ENCODE measurements at regions not wholly inside any gene's neighbourhood (a gene's known extent, or its start where the extent isn't known, plus 50 kb on each side); places are given as distances from the start of the nearest gene placed in this dataset.
"Not testable (repeated sequence)": the region's sequence is repeated elsewhere in the genome, so short reads cannot be mapped to it uniquely, and the experiment has no call there.

DNA sequence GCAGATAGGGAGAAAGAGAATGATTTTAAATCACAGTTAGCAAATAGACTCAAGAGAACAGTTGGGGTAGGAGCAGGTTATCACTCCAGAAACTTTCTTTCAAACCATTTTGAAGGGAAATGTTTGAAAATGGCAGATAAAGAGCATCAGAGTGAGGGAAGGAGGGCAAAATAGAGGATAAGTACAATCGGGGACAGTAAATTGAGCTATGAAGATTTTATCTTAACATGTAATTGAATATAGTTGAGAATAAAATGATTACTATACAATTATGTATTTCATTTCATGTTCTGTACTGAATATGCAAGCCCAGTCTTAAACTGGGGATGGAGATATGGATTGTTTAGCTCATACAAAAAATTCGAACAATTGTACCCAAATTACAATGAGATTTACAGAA, 54.0 kb downstream of the MAP10 start:
- no peak for DNase-seq (ENCODE audit: low spot score)

- DNase-seq (ENCODE audit: low spot score), result no peak
Measured at GRCh38 chr1:232861107-232861506, 55.9 kb downstream of the MAP10 start.

DNA sequence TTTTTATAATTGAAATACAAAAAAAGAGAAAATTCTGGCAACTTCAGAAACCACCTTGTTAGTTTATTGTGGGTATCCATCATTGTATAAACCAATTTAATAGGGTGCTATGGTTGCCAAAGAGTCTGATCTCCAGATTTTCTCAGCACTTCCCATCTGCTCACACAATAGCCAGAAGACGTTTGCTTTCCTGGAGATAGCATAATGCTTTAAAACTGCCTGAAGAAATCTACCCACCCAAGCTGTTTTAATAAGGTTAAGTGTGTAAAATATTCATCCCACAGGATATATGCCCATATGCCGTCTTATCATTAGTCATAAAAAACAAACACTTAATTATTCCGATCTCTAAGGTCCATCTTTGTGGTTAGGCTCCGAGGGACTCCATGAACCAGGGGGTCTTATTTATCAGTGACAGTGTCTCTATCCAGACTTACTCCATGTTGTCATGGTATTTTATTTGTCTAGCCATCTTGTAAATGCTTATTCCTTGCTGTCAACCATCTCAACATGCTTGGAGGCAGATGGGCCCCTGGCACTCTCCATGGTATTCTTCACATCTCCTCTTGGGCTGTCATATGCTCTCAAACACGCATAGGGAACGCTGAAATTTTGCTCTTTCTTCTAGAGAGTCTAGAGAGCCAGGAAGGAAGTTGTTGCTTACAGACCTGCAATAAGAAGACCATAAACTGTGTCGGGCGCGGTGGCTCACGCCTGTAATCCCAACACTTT, 58.5 kb downstream of the MAP10 start:
- DNase-seq (ENCODE audit: low spot score), result no peak

DNA sequence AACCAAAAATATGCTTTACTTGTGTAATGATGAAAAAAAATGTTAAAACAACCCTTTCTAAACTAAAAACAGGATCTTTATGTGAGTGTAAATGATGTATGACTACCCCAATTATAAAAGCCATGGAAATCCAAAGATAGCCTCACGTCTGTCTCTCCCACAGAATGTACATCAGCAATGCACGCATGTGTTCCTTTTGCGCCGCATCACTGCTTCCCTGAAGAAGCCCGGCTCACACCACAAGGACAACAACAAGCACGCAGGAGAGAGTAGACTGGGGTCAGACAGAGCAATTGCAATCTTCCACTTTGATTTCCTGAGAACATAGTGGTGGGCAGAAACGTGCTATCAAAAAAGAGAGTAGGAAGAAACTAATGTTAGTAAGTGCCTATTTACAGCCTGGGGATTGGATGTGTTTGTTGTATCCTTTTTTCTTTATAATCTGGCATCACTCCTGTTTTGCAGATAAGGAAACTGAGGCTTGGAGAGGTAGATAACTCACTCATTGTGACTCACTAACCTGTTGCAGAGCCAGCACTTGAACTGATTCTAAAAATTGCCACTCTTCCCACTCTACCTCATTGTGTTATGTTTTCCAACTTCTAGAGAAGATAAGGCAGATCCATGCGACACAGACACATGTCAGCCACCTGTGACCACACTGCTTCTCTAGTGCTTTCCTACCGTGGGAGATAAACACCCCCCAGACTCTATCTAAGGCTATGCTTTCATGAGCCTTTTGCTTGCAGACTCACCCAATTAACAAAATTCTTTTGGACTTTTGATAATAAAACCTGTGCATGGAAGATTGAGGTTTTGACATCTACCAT, 60.1 kb downstream of the MAP10 start:
- no peak for DNase-seq (ENCODE audit: low spot score)

DNA sequence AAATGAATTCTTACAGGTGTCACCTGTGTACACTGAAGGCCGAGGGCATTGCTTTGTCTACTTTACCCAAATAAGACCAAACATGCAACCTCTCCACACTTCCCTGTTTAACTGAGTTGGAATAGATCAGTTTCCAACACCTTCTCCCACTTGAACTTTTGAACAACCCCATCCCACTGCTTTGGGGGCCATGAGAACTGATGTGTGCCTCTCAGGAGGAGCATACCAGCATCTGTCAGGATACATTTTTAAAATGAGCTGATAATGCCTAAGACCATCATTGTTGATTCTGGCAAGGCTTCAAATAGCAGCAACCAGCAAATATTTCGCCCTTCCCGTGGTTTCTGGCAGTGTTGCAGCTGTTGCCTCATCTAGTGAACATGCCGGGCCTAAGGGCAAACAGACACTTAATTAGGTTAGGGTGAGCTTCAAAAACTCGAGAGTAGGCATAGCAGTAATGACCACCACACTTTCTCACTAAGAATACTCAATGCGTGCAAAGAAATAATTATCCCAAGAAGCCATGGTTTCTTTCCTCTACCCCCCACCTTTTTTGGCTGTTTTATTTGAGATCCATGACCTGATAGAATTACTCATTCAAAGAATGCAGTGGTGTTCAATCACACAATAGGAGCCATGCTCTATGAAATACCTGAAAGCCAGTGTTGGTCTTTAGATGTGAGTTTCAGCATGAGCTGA, 63.7 kb downstream of the MAP10 start:
- peak; percentile 67 for DNase-seq (ENCODE audit: low spot score)

GRCh38 chr1:232871291-232871969, 66.2 kb downstream of the MAP10 start:
- DNase-seq (ENCODE audit: low spot score), result not testable (repeated sequence)

GRCh38 chr1:232872284-232872683, 67.1 kb downstream of the MAP10 start:
- no peak for DNase-seq (ENCODE audit: low spot score)

DNA sequence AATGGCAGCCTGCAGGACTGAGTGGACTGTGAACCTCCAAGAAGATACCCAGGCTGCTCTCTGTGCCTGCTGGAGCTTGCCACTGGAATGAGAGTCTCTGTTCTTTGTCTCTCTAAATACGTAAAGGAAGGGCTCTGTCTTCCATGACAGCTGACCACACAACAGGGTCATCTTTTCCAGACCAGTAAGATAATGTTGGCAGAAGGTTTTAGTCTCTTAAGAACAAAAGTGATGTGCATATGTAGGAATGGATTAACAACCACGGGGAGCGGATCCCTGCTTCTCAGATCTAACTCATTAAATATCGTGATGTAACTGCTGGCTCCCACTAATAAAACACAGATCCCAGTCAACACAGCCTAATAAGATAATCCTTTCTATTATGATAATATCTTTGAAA, 67.5 kb downstream of the MAP10 start:
- DNase-seq (ENCODE audit: low spot score), result no peak

DNA sequence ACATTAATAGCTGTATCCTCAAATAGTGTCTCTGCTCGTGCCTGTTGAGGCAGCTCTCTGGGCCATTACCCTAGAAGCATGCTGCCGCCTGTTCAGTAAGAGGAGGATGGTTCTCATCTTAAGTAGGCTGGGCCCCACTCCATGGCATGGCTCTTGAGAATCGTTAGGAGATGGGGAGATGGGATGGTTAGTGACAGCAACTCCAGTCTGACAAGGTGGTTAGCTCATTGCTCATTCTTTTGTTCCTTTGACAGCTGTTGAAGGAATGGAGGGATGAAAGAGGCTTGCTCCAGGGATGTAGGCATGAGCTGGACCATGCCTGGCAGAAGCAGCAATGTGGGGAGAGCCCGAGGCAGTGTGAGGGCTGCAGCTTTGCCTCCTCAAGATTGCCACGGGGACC, 68.2 kb downstream of the MAP10 start:
- no peak for DNase-seq (ENCODE audit: low spot score)

GRCh38 chr1:232873931-232874330, 68.7 kb downstream of the MAP10 start:
- DNase-seq (ENCODE audit: low spot score), result no peak

GRCh38 chr1:232875536-232875935, 70.3 kb downstream of the MAP10 start:
- no peak for DNase-seq (ENCODE audit: low spot score)

DNA sequence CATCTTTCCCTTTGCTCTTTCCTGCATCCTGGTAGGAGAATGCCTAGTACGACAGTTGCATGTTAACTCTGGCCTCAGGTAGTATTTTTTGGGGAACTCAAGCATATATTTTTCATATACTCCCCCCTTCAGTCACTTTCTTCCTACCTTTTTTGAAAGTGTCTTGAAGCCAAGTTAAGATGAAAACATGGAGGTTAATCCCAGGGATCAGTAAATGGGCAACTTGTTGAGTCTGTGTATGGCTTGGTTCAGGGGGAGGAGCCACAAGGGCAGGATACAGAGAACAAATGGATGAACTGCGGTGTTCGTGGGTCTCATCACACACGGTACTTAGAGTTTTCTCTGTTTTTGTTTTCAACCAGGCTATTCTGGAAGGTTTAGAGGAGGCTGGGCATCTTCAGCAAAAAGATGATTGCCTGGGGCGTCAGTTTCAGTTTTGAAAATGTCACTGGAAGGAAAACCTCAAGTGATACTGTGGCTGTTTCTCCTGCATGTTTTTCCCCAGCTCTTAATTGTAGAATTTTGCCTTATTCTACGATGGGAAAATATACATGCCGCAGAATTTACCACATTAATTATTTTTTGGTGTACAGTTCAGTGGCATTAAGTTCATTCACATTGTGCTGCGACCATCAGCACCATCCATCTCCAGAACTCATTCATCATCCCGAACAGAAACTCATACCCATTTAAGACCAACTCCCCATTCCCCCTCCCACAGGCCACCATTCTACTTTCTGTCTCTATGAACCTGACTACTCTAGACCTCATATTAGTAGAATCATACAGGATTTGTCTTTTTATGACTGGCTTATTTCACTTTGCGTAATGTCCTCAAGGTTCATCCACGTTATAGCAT, 71.5 kb downstream of the MAP10 start:
- DNase-seq (ENCODE audit: low spot score), result no peak

- DNase-seq (ENCODE audit: low spot score), result no peak
Measured at GRCh38 chr1:232877365-232878028, 72.3 kb downstream of the MAP10 start.

DNA sequence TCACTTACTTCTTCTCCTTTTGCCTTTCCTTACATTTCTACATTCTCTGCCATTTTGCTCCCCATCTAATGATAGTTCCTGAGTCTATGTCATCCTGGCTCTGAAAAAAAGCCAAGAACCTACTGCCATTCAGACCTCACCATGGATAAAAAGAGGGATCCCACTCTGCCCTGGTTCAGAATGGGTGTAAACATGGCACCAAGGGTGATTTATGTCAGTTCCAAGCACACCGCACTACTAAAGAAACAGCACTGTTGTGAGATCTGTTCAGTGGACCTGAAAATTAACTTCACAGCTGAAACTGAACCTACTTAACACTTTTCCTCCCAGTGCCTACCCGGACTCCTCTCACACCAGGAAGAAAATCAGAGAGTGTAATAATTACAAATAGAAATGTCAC, 72.3 kb upstream of the NTPCR start:
- no peak for DNase-seq (ENCODE audit: low spot score)

DNA sequence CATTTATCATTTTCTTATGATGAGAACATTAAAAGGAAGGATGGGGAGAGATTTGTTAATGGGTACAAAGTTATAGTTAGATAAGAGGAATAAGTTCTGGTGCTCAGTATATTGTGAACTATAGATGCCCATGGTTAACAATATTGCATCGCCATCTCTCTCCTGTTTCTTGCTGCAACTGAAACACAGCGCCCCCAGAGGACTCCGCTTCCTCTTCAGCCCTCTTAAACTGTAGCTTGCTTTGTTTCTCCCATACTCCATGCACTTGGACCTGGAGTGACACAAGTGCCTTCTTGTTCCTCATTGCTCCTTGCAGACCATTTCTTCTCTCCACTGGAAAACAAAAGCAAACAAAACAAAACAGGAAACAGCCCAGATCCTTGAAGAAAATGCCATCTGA, 70.1 kb upstream of the NTPCR start:
- DNase-seq (ENCODE audit: low spot score), result peak; percentile 87

- no peak for DNase-seq (ENCODE audit: low spot score)
Measured at GRCh38 chr1:232883992-232884661, 66.3 kb upstream of the NTPCR start.

GRCh38 chr1:232886271-232886670, 64.1 kb upstream of the NTPCR start:
- DNase-seq (ENCODE audit: low spot score), result no peak

- no peak for DNase-seq (ENCODE audit: low spot score)
Measured at GRCh38 chr1:232890340-232890943, 60.0 kb upstream of the NTPCR start.

- no peak for DNase-seq (ENCODE audit: low spot score)
Measured at GRCh38 chr1:232891071-232891470, 59.3 kb upstream of the NTPCR start.
